SU-DHL-6 (cell line): ENCODE measurements at regions not wholly inside any gene's neighbourhood (a gene's known extent, or its start where the extent isn't known, plus 50 kb on each side); places are given as distances from the start of the nearest gene placed in this dataset.

Experiments
- CTCF ChIP-seq: fragments of 200-600 bp; sonication (generic); IDR thresholded peaks from one replicate; pipeline ENCODE4 v1.5.1; 2017; ENCODE audit warnings: antibody characterized with exemption, mild to moderate bottlenecking, low read length, moderate library complexity; ENCODE audit not compliant: insufficient read depth, poor library complexity, severe bottlenecking
- EZH2phosphoT487 ChIP-seq: fragments of 200-600 bp; sonication (generic), shearing (Covaris generic); conservative IDR thresholded peaks from 2 replicates; pipeline ENCODE4 v1.6.1; 2018; ENCODE audit warnings: mild to moderate bottlenecking, antibody characterized with exemption, low read length, moderate library complexity, mixed read lengths

DNA sequence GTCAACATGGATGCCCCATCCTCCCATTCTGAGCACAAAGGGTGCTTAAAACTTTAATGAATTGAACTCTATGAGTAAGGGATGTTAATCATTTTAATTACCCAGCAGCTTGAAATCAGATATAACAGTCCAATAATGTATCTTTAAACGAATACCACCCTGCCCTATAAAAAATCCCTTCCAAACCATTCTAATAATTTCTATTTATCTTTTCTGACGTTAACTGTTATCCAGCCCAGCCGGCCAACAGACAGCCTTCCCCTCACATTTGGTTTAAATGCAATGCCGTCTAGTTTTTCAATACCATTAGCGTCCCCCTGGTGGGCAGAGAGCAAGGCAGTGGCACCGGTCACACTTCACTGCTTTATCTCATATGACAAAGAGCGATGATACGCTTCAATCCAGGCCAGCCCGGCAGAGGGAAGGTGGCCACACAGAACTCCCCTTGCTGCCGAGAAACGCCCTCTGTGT lies 402.2 kb upstream of the ZNF507 start:
- TF ChIP-seq CTCF (no peak), EZH2phosphoT487 (no peak)
